Peyer's patch (tissue), 4 donors: ENCODE measurements at regions not wholly inside any gene's neighbourhood (a gene's known extent, or its start where the extent isn't known, plus 50 kb on each side); places are given as distances from the start of the nearest gene placed in this dataset.

Experiments
- DNase-seq, 3 donors: peaks; one replicate each; pipeline ENCODE4 v3.0.0-alpha.2; 2017 to 2019
- H3K27ac ChIP-seq, 4 donors: fragments of 200-600 bp; sonication (generic); one replicate each; pipeline ENCODE4 v1.5.1; 2016 to 2019
- H3K27me3 ChIP-seq, 2 donors: fragments of 200-600 bp; sonication (generic); one replicate each; pipeline ENCODE4 v1.5.1; 2019
- H3K36me3 ChIP-seq, 3 donors: fragments of 200-600 bp; sonication (generic); one replicate each; pipeline ENCODE4 v1.5.1; 2016 to 2019
- H3K4me1 ChIP-seq, 4 donors: fragments of 200-600 bp; sonication (generic); one replicate each; pipeline ENCODE4 v1.5.1; 2016 to 2019
- H3K4me3 ChIP-seq, 4 donors: fragments of 200-600 bp; sonication (generic); 1 replicate in 3 of 4; 2 replicates in 1 of 4; pipeline ENCODE4 v1.5.1; 2016 to 2019; ENCODE audit warnings: mild to moderate bottlenecking in 1 of 4
- H3K9me3 ChIP-seq, 4 donors: fragments of 200-600 bp; sonication (generic); one replicate each; pipeline ENCODE4 v1.5.1; 2016 to 2019; ENCODE audit warnings: mild to moderate bottlenecking in 1 of 4
- CTCF ChIP-seq, 6 experiments: fragments of 450-650 bp in 4 of 6; fragments of 200-600 bp in 2 of 6; sonication (generic) in 1 of 6; IDR thresholded peaks; one replicate each; pipeline ENCODE4 v1.5.1; 2017 to 2019; ENCODE audit warnings: antibody characterized with exemption in 6 of 6, mild to moderate bottlenecking in 3 of 6, moderate library complexity in 1 of 6
- POLR2A ChIP-seq, 2 donors: fragments of 450-650 bp; IDR thresholded peaks; one replicate each; pipeline ENCODE4 v1.5.1; 2017; ENCODE audit warnings: antibody characterized with exemption in 2 of 2, mild to moderate bottlenecking in 2 of 2, moderate library complexity in 2 of 2

DNA sequence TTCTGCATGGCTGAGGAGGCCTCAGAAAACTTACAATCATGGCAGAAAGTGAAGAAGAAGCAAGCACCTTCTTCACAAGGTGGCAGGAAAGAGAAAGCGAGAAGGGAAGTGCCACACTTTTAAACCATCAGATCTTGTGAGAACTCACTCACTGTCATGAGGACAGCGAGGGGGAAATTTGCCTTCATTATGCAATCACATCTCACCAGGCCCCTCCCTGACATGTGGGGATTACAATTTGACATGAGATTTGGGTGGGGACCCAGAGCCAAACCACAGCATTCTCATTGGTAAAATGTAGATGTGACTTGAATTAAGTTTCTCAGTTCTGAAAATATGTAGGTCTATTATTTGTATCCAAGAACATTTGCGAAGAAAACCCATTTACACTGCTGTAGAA is 854.8 kb downstream of the EPHA4 start:
- H3K27me3 ChIP-seq, result no peaks in the 10 kb centered on the region
- TF ChIP-seq POLR2A (IDR thresholded peaks at IDR 0.05), result no peak
- TF ChIP-seq CTCF (IDR thresholded peaks at IDR 0.05), result no peak
- no peak for DNase-seq
- H3K36me3 ChIP-seq, result no peaks in the 10 kb centered on the region
- H3K4me3 ChIP-seq, result no peak overlapping the region
- H3K4me1 ChIP-seq, result no peaks in the 10 kb centered on the region
- H3K9me3 ChIP-seq, result no peaks in the 10 kb centered on the region
- no peak overlapping the region for H3K27ac ChIP-seq

GRCh38 chr2:220736778-220737177 is 835.3 kb downstream of the EPHA4 start:
- no peaks in the 10 kb centered on the region for H3K9me3 ChIP-seq
- no peaks in the 10 kb centered on the region for H3K4me1 ChIP-seq
- no peaks in the 10 kb centered on the region for H3K36me3 ChIP-seq
- TF ChIP-seq CTCF (IDR thresholded peaks at IDR 0.05), result no peak
- no peak overlapping the region for H3K4me3 ChIP-seq
- no peak for DNase-seq
- no peak overlapping the region for H3K27ac ChIP-seq
- no peaks in the 10 kb centered on the region for H3K27me3 ChIP-seq

- H3K36me3 ChIP-seq, result no peaks in the 10 kb centered on the region
- DNase-seq, result no peak
- no peaks in the 10 kb centered on the region for H3K9me3 ChIP-seq
- H3K4me3 ChIP-seq, result no peak overlapping the region
- no peak for TF ChIP-seq POLR2A (IDR thresholded peaks at IDR 0.05)
- no peaks in the 10 kb centered on the region for H3K4me1 ChIP-seq
- no peak overlapping the region for H3K27ac ChIP-seq
- H3K27me3 ChIP-seq, result no peaks in the 10 kb centered on the region
Observed at GRCh38 chr2:220743203-220743602, 828.9 kb downstream of the EPHA4 start.

DNA sequence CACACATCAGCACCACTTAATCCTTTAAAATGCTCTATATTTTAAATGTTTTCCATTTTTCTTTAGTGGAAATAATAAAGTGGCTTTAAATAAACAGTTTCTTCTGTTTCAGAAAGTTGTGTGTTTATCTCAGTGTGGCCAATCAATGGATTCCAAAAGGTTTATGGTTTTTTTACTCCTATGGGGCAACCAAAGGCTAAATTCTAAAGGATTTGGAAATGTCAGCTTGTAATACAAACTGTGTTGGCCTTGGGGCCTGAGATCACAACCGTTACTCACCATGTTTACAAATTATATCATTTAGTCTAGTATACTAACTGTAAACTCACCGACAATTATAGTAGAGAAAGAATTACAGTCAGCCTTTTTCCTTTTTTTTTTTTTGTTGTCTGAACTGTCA is 827.2 kb downstream of the EPHA4 start:
- TF ChIP-seq CTCF (IDR thresholded peaks at IDR 0.05) (no peak), POLR2A (IDR thresholded peaks at IDR 0.05) (no peak)
- no peak overlapping the region for H3K27ac ChIP-seq
- H3K36me3 ChIP-seq, result no peaks in the 10 kb centered on the region
- no peaks in the 10 kb centered on the region for H3K4me1 ChIP-seq
- H3K27me3 ChIP-seq, result no peaks in the 10 kb centered on the region
- no peak for DNase-seq
- H3K9me3 ChIP-seq, result no peaks in the 10 kb centered on the region
- H3K4me3 ChIP-seq, result no peak overlapping the region

DNA sequence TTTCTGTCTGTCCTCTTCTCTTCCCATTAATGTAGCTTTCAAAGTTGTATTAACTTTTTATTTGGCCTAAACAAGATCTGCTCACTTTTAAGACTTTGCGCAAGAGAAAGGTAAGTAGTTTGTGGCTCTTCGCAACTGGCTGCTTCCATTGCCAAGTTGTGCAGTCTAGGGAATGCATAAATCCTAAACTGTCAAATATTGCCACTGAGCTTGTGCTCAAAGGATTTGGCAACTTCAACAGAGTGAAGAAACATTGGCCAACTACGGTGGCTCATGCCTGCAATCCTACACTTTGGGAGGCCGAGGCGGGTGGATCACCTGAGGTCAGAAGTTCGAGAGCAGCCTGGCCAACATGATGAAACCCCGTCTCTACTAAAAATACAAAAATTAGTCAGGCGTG is 826.4 kb downstream of the EPHA4 start:
- no peak for DNase-seq
- no peak overlapping the region for H3K4me3 ChIP-seq
- TF ChIP-seq POLR2A (IDR thresholded peaks at IDR 0.05) (no peak), CTCF (IDR thresholded peaks at IDR 0.05) (no peak)

GRCh38 chr2:220747736-220748135 is 824.4 kb downstream of the EPHA4 start:
- Histone ChIP-seq H3K27me3 (no peaks in the 10 kb centered on the region), H3K9me3 (no peaks in the 10 kb centered on the region), H3K27ac (no peak overlapping the region), H3K4me1 (no peaks in the 10 kb centered on the region), H3K4me3 (no peak overlapping the region), H3K36me3 (no peaks in the 10 kb centered on the region)
- no peak for TF ChIP-seq POLR2A (IDR thresholded peaks at IDR 0.05)
- TF ChIP-seq CTCF (IDR thresholded peaks at IDR 0.05), result no peak
- no peak for DNase-seq

More for the DNA sequence above, 826.4 kb downstream of the EPHA4 start:
- Histone ChIP-seq H3K4me1 (no peaks in the 10 kb centered on the region), H3K27me3 (no peaks in the 10 kb centered on the region), H3K9me3 (no peaks in the 10 kb centered on the region), H3K36me3 (no peaks in the 10 kb centered on the region), H3K27ac (no peak overlapping the region)
